ENCODE measurements at regions not wholly inside any gene's neighbourhood (a gene's known extent, or its start where the extent isn't known, plus 50 kb on each side); places are given as distances from the start of the nearest gene placed in this dataset.

DNA sequence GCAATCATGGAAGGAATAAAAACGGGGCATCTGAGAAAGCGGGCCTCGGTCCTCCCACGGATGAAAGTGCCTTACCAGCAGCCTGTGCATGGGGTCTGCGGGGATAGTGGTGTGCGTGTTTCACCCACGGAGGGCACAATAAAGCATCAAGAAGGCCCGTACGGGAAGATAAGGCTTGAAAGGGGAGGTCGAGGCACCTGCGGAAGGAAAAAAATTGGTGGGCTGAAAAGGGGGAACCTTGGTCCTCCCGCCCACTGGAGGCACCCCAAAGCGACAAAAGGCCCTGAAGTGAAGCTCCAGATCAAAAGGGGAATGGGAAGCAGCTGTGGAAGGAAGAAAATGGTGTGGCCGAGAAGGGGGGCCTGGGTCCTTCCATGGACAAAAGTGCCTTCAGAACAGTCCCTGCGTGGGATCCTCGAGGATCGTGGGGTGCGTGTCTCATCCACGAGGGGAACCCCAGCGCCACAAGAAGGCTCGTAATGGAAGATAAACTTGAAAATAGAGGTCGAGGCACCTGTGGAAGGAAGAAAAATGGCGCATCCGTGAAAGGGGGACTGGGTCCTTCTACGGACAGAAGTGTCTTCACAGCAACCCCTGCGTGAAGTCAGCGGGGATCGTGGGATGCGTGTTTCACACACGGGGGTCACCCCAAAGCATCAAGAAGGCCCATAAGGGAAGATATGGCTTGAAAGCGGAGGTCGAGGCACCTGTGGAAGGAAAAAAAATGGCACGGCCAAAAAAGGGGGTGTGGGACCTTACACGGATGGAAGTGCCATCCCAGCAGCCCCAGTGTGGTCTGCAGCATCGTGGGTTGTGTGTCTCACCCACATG, 276.9 kb downstream of the ALG10 start:
- H3K27ac ChIP-seq, result no peak overlapping the region
- no peak for TF ChIP-seq ZFX (IDR thresholded peaks at IDR 0.05)

DNA sequence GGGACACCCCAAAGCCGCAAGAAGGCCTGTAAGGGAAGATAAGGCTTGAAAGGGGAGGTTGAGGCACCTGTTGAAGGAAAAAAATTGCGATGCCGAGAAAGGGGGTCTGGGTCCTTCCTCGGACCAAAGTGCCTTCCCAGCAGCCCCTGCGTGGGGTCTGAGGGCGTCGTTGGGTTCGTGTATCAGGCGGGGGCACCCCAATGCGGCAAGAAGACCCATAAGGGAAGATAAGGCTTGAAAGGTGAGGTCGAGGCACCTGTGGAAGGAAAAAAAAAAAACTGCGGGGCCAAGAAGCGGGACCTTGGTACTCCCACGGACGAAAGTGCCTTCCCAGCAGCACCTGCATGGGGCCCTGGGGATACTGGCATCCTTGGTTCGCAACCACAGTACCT, 277.5 kb downstream of the ALG10 start:
- H3K27ac ChIP-seq, result no peak overlapping the region
- TF ChIP-seq ZFX (IDR thresholded peaks at IDR 0.05), result no peak
- TF ChIP-seq, protein P1, sequence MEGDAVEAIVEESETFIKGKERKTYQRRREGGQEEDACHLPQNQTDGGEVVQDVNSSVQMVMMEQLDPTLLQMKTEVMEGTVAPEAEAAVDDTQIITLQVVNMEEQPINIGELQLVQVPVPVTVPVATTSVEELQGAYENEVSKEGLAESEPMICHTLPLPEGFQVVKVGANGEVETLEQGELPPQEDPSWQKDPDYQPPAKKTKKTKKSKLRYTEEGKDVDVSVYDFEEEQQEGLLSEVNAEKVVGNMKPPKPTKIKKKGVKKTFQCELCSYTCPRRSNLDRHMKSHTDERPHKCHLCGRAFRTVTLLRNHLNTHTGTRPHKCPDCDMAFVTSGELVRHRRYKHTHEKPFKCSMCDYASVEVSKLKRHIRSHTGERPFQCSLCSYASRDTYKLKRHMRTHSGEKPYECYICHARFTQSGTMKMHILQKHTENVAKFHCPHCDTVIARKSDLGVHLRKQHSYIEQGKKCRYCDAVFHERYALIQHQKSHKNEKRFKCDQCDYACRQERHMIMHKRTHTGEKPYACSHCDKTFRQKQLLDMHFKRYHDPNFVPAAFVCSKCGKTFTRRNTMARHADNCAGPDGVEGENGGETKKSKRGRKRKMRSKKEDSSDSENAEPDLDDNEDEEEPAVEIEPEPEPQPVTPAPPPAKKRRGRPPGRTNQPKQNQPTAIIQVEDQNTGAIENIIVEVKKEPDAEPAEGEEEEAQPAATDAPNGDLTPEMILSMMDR (conservative IDR thresholded peaks at IDR 0.05), result no peak

- H3K27ac ChIP-seq, result no peak overlapping the region
- no peak for TF ChIP-seq ZFX (IDR thresholded peaks at IDR 0.05)
- TF ChIP-seq, protein P1 (conservative IDR thresholded peaks at IDR 0.05), result no peak
These were observed 278.3 kb downstream of the ALG10 start for GRCh38 chr12:34300376-34301250.

GRCh38 chr12:34301251-34302130, 279.2 kb downstream of the ALG10 start:
- TF ChIP-seq, protein P1 (conservative IDR thresholded peaks at IDR 0.05), result no peak
- TF ChIP-seq ZFX (IDR thresholded peaks at IDR 0.05), result no peak
- no peak overlapping the region for H3K27ac ChIP-seq

DNA sequence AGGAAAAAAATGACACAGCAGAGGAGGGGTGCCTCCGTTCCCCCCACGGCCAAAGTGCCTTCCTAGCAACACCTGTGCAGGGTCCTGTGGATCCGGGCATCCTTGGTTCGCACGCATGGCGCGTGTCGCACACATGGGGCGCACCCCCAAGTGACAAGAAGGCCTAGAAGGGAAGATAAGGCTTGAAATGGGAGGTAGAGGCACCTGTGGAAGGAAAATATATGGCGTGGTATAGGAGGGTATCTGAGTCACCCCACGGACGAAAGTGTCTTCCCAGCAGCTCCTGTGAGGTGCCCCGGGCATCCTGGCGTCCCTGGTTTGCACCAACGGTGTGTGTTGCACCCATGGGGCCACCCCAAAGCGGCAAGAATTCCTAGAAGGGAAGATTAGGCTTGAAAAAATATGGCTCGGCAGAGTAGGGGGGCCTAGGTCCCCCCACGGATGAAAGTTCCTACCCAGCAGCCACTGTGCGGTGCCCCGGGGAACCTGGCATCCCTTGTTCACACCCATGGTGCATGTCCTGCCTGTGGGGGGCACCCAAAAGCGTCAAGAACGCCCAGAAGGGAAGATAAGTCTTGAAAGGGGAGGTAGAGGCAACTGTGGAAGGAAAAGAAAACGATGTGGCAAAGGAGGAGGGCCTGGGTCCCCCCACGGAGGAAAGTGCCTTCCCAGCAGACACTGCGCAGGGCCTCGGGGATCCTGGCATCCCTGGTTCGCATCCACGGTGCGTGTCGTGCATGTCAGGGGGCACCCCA, 280.0 kb downstream of the ALG10 start:
- TF ChIP-seq, protein P1 (conservative IDR thresholded peaks at IDR 0.05), result no peak
- TF ChIP-seq ZFX (IDR thresholded peaks at IDR 0.05), result no peak
- H3K27ac ChIP-seq, result no peak overlapping the region

DNA sequence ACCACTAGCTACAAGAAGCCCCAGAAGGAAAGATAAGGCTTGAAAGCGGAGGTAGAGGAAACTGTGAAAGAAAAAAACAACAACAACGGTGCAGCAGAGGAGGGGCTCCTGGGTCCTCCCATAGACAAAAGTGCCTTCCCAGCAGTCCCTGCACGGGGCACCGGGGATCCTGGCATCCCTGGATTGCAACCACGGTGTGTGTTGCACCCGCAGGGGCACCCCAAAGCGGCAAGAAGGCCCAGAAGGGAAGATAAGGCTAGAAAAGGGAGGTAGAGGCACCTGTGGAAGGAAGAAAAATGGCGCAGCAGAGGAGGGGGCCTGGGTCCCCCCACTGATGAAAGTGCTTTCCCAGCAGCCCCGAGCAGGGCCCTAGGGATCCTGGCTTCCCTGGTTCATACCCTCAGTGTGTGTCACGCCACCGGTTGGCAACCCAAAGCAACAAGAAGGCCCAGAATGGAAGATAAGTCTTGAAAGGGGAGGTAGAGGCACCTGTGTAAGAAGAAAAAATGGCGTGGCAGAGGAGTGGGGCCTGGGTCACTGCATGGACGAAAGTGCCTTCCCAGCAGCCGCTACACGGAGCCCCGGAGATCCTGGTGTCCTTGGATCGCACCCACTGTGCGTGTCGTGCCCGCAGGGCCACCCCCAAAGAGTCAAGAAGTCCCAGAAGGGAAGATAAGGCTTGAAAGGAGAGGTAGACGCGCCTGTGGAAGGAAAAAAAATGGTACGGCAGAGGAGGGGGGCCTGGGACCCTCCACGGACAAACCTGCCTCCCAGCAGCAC, 281.0 kb downstream of the ALG10 start:
- no peak for TF ChIP-seq ZFX (IDR thresholded peaks at IDR 0.05)
- TF ChIP-seq, protein P1 (conservative IDR thresholded peaks at IDR 0.05), result no peak

More for the DNA sequence above, 281.0 kb downstream of the ALG10 start:
- no peak overlapping the region for H3K27ac ChIP-seq
